Osteocyte (in vitro differentiated cells): ENCODE measurements at regions not wholly inside any gene's neighbourhood (a gene's known extent, or its start where the extent isn't known, plus 50 kb on each side); places are given as distances from the start of the nearest gene placed in this dataset.

ENCODE experiments used
- DNase-seq: peaks from one replicate; pipeline ENCODE4 v3.0.0; 2021; ENCODE audit warnings: mixed read lengths; ENCODE audit not compliant: unreplicated experiment; ENCODE audit errors: extremely low spot score
- H3K27ac Mint-ChIP-seq: one replicate; pipeline ENCODE4 v1.8.0; 2021; ENCODE audit warnings: mild to moderate bottlenecking, mixed read lengths; ENCODE audit not compliant: unreplicated experiment
- H3K27me3 Mint-ChIP-seq: one replicate; pipeline ENCODE4 v1.8.0; 2021; ENCODE audit warnings: mixed read lengths; ENCODE audit not compliant: unreplicated experiment
- H3K36me3 Mint-ChIP-seq: one replicate; pipeline ENCODE4 v1.8.0; 2021; ENCODE audit warnings: mixed read lengths; ENCODE audit not compliant: unreplicated experiment
- H3K4me1 Mint-ChIP-seq: one replicate; pipeline ENCODE4 v1.8.0; 2021; ENCODE audit warnings: mixed read lengths; ENCODE audit not compliant: unreplicated experiment
- H3K4me3 Mint-ChIP-seq: one replicate; pipeline ENCODE4 v1.8.0; 2021; ENCODE audit warnings: mild to moderate bottlenecking, moderate library complexity, mixed read lengths; ENCODE audit not compliant: unreplicated experiment
- H3K9me3 Mint-ChIP-seq: one replicate; pipeline ENCODE4 v1.8.0; 2021; ENCODE audit warnings: mixed read lengths; ENCODE audit not compliant: unreplicated experiment
- TF ChIP-seq, protein P1 (sequence below): fragments of 200-600 bp; sonication (generic); IDR thresholded peaks from 2 replicates; pipeline ENCODE4 v1.5.0; 2021; ENCODE audit warnings: antibody characterized with exemption, mild to moderate bottlenecking, moderate library complexity

GRCh38 chr9:30995956-30996738, 1388.3 kb upstream of the ACO1 start:
- Mint-ChIP-seq H3K4me3 (no peak overlapping the region), H3K36me3 (no peaks in the 10 kb centered on the region), H3K27ac (no peak overlapping the region), H3K9me3 (peaks cover 4% of the 10 kb centered on the region), H3K4me1 (no peaks in the 10 kb centered on the region), H3K27me3 (no peaks in the 10 kb centered on the region)
- no peak for DNase-seq
- TF ChIP-seq, protein P1, sequence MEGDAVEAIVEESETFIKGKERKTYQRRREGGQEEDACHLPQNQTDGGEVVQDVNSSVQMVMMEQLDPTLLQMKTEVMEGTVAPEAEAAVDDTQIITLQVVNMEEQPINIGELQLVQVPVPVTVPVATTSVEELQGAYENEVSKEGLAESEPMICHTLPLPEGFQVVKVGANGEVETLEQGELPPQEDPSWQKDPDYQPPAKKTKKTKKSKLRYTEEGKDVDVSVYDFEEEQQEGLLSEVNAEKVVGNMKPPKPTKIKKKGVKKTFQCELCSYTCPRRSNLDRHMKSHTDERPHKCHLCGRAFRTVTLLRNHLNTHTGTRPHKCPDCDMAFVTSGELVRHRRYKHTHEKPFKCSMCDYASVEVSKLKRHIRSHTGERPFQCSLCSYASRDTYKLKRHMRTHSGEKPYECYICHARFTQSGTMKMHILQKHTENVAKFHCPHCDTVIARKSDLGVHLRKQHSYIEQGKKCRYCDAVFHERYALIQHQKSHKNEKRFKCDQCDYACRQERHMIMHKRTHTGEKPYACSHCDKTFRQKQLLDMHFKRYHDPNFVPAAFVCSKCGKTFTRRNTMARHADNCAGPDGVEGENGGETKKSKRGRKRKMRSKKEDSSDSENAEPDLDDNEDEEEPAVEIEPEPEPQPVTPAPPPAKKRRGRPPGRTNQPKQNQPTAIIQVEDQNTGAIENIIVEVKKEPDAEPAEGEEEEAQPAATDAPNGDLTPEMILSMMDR: no peak

DNA sequence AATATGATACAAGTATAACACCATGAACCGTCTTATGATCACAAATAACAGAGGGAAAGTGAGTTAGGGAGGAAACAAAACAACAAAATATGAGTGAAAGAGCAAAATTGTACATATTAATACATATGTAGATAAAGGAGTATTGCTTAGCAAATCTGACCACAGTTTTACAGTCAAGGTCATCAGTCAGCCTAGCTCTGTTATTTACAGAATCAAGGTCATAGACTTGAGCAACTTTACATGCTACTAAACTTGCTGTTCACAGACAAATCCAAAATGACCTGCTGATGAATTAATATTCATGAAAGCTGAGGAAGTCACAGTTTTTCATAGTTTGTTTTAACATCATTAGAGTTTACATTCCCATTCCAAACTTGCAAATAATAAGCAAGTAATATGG, 1387.7 kb upstream of the ACO1 start:
- TF ChIP-seq, protein P1: no peak
- H3K27me3 Mint-ChIP-seq: no peaks in the 10 kb centered on the region
- no peaks in the 10 kb centered on the region for H3K4me1 Mint-ChIP-seq
- DNase-seq: no peak
- H3K36me3 Mint-ChIP-seq: no peaks in the 10 kb centered on the region
- H3K9me3 Mint-ChIP-seq: peaks cover 4% of the 10 kb centered on the region
- H3K4me3 Mint-ChIP-seq: no peak overlapping the region
- H3K27ac Mint-ChIP-seq: no peak overlapping the region

- H3K4me3 Mint-ChIP-seq: no peak overlapping the region
- peaks cover 4% of the 10 kb centered on the region for H3K9me3 Mint-ChIP-seq
These were observed 1387.2 kb upstream of the ACO1 start for GRCh38 chr9:30997291-30997690.

DNA sequence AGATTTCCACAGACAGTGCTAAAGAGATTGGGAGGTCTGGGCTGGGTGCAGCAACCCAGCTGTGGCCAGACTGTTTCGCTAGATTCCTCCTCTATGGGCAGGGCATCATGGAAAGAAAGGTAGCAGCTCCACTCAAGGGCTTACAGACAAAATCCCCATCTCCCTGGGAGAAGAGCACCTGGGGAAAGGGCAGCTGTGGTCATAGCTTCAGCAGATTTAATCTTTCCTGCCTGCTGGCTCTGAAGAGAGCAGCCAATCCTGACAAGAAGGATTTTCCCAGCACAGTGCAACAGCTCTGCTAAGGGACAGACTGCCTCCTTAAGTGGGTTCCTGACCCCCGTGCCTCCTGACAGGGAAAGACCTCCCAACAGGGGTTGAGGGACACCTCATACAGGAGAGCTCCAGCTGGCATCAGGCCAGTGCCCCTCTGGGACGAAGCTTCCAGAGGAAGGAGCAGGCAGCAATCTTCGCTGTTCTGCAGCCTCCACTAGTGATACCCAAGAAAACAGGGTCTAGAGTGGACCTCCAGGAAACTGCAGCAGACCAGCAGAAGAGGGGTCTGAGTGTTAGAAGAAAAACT, 1379.3 kb upstream of the ACO1 start:
- H3K9me3 Mint-ChIP-seq: peaks cover 26% of the 10 kb centered on the region
- H3K36me3 Mint-ChIP-seq: no peaks in the 10 kb centered on the region
- H3K27ac Mint-ChIP-seq: no peak overlapping the region

More at GRCh38 chr9:30997291-30997690, 1387.2 kb upstream of the ACO1 start:
- Mint-ChIP-seq H3K27me3 (no peaks in the 10 kb centered on the region), H3K27ac (no peak overlapping the region), H3K4me1 (no peaks in the 10 kb centered on the region), H3K36me3 (no peaks in the 10 kb centered on the region)
- no peak for DNase-seq
- TF ChIP-seq, protein P1: no peak

DNA sequence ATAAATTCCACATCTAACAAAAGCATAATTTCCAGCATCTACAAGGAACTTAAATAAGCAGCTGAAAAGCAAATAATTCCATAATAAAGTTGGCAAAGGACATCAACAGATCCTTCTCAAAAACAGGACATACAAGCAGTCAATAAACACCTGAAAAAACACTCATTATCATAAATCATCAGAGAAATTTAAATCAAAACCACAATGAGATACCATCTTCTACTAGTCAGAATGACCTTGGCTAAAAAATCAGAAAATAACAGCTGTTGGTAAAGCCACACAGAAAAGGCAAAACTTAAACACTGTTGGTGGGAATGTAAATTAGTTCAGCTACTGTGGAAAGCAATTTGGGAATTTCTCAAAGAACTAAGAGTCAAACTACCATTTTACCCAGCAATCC, 1371.1 kb upstream of the ACO1 start:
- Mint-ChIP-seq H3K9me3 (peaks cover 23% of the 10 kb centered on the region), H3K4me1 (no peaks in the 10 kb centered on the region), H3K4me3 (no peak overlapping the region), H3K27ac (no peak overlapping the region), H3K27me3 (no peaks in the 10 kb centered on the region), H3K36me3 (no peaks in the 10 kb centered on the region)
- no peak for DNase-seq
- TF ChIP-seq, protein P1: no peak

More for the DNA sequence above, 1379.3 kb upstream of the ACO1 start:
- H3K27me3 Mint-ChIP-seq: no peaks in the 10 kb centered on the region
- TF ChIP-seq, protein P1: no peak
- H3K4me1 Mint-ChIP-seq: no peaks in the 10 kb centered on the region
- no peak overlapping the region for H3K4me3 Mint-ChIP-seq
- DNase-seq: peak; percentile 80
